ENCODE measurements at regions not wholly inside any gene's neighbourhood (a gene's known extent, or its start where the extent isn't known, plus 50 kb on each side); places are given as distances from the start of the nearest gene placed in this dataset.
"Not testable (repeated sequence)": the region's sequence is repeated elsewhere in the genome, so short reads cannot be mapped to it uniquely, and the experiment has no call there.

DNA sequence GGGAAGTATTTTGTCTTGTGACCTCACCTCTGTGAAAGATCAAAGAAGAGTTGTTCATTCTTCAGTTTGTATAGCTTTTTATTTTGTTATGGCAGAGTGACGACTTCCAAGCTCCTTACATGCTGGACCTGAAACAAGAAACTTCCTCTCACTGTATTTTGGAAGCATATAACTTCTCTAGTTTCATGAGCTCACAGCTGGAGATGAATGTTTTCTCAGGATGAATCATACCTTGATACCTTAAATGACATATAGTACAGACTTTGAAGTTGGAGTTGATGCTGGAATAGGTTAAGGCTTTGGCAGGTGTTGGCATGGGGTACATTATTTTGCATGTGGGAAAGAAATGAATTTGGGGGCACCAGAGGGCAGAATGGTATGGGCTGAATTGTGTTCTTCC is 112.5 kb downstream of the SLC25A46 start:
- H3K9me3 Mint-ChIP-seq = no peaks in the 10 kb centered on the region
- no peak overlapping the region for H3K27ac Mint-ChIP-seq
- DNase-seq = no peak
- H3K36me3 Mint-ChIP-seq (ENCODE audit: low read depth) = no peaks in the 10 kb centered on the region
- H3K4me1 Mint-ChIP-seq (ENCODE audit: low read depth) = no peaks in the 10 kb centered on the region
- no peak overlapping the region for H3K4me3 Mint-ChIP-seq
- H3K27me3 Mint-ChIP-seq = no peaks in the 10 kb centered on the region

GRCh38 chr5:110852053-110852452 is 113.2 kb downstream of the SLC25A46 start:
- Mint-ChIP-seq H3K36me3 (ENCODE audit: low read depth) (no peaks in the 10 kb centered on the region), H3K4me1 (ENCODE audit: low read depth) (no peaks in the 10 kb centered on the region), H3K9me3 (no peaks in the 10 kb centered on the region), H3K27me3 (peaks cover 3% of the 10 kb centered on the region), H3K4me3 (no peak overlapping the region), H3K27ac (no peak overlapping the region)
- no peak for DNase-seq

GRCh38 chr5:110852541-110852940 is 113.7 kb downstream of the SLC25A46 start:
- Mint-ChIP-seq H3K36me3 (ENCODE audit: low read depth) (no peaks in the 10 kb centered on the region), H3K4me3 (no peak overlapping the region), H3K4me1 (ENCODE audit: low read depth) (no peaks in the 10 kb centered on the region), H3K9me3 (no peaks in the 10 kb centered on the region), H3K27ac (no peak overlapping the region), H3K27me3 (peaks cover 3% of the 10 kb centered on the region)
- no peak for DNase-seq

DNA sequence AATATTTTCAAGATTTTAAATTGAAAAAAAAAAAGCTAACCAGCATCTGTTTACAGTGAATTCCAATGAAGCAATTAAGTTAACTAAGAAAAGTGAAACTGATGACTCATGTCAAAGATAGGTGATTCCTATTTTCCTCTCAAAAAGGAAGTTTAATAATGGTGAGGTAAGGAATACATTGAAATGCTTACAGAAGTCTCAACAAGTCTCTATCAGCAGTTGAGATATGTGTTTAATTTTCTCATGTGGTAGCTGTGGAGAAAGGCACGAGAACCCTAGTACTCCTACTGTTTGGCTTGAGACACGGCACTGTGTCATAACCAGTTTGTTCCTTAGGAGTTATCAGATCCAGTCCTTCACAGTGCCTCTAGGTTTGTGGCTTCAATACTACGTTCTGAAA is 114.5 kb downstream of the SLC25A46 start:
- Mint-ChIP-seq H3K27ac (no peak overlapping the region), H3K9me3 (no peaks in the 10 kb centered on the region), H3K4me1 (ENCODE audit: low read depth) (no peaks in the 10 kb centered on the region), H3K4me3 (no peak overlapping the region), H3K27me3 (peaks cover 3% of the 10 kb centered on the region), H3K36me3 (ENCODE audit: low read depth) (no peaks in the 10 kb centered on the region)
- no peak for DNase-seq

DNA sequence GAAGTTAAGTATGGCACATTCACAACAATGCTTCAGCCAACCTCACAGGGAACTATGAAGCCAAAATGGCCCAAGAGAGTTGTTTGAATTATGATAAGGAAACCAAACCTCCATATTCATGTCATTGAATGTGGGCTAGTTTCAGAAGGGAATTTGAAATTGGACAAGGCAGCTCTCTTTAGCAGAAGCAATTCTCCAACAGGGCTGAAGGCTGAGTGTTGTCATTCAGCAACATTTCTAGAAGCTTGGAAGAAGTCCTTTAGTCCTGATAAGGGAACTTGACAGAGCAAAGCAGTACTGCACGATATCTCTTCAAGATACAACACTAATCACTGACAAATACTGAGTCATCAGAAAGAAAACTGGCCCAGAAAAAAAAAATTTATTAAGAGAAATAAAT is 115.4 kb downstream of the SLC25A46 start:
- Mint-ChIP-seq H3K36me3 (ENCODE audit: low read depth) (no peaks in the 10 kb centered on the region), H3K27ac (no peak overlapping the region), H3K27me3 (peaks cover 3% of the 10 kb centered on the region), H3K4me1 (ENCODE audit: low read depth) (no peaks in the 10 kb centered on the region), H3K4me3 (no peak overlapping the region), H3K9me3 (no peaks in the 10 kb centered on the region)
- DNase-seq = no peak

DNA sequence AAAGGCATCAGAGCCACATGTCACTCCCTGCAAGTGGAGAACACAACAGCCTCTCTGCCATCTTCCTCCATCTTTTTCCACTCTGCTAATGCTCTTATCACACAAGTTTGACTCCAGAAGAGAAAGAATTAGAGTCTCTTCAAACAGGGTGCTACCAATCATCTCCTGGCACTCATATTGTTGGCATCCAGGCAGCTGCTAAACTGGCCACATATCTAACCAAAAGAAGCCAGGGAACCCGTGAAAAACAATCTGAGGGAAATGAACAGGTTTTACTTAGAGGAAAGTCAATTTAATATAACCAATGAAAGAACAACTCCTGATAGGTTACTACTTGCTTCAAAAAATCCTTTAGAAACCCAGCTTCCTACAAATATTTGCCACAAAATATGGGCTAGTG is 117.2 kb downstream of the SLC25A46 start:
- Mint-ChIP-seq H3K27ac (no peak overlapping the region), H3K4me3 (no peak overlapping the region), H3K9me3 (no peaks in the 10 kb centered on the region), H3K27me3 (peaks cover 3% of the 10 kb centered on the region), H3K4me1 (ENCODE audit: low read depth) (no peaks in the 10 kb centered on the region), H3K36me3 (ENCODE audit: low read depth) (no peaks in the 10 kb centered on the region)
- no peak for DNase-seq

GRCh38 chr5:110865400-110866094 is 126.7 kb downstream of the SLC25A46 start:
- Mint-ChIP-seq H3K36me3 (ENCODE audit: low read depth) (no peaks in the 10 kb centered on the region), H3K4me3 (no peak overlapping the region), H3K9me3 (no peaks in the 10 kb centered on the region), H3K27me3 (peaks cover 2% of the 10 kb centered on the region), H3K4me1 (ENCODE audit: low read depth) (no peaks in the 10 kb centered on the region), H3K27ac (no peak overlapping the region)
- DNase-seq = no peak

GRCh38 chr5:110869927-110870326 is 131.1 kb downstream of the SLC25A46 start:
- Mint-ChIP-seq H3K4me3 (no peak overlapping the region), H3K27me3 (no peaks in the 10 kb centered on the region), H3K9me3 (no peaks in the 10 kb centered on the region), H3K36me3 (ENCODE audit: low read depth) (no peaks in the 10 kb centered on the region), H3K27ac (no peak overlapping the region), H3K4me1 (ENCODE audit: low read depth) (no peaks in the 10 kb centered on the region)
- DNase-seq = no peak

- Mint-ChIP-seq H3K9me3 (no peaks in the 10 kb centered on the region), H3K27ac (no peak overlapping the region), H3K27me3 (no peaks in the 10 kb centered on the region), H3K4me1 (ENCODE audit: low read depth) (no peaks in the 10 kb centered on the region), H3K4me3 (no peak overlapping the region), H3K36me3 (ENCODE audit: low read depth) (no peaks in the 10 kb centered on the region)
- no peak for DNase-seq
Observed at GRCh38 chr5:110872200-110872599, 133.4 kb downstream of the SLC25A46 start.

DNA sequence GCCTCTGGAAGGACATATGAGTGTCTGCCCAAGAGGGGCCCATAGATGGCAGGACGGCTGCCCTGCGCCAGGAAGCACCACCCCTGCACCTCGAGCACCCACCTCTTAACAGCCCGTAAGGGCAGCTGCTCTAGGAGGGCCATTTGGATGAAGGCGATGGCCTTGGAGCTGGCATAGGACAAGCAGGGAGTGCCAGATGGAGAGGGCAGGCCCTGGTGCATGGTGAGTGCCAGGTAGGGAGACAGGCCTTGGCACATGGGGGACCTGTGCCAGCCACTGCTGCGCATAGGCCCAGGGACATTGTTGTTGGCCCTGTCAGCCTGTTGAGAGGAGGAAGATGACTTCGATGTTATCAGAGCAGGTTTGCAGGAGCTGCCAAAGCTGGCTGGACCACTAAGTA is 134.2 kb downstream of the SLC25A46 start:
- DNase-seq = no peak
- Mint-ChIP-seq H3K9me3 (no peaks in the 10 kb centered on the region), H3K4me3 (no peak overlapping the region), H3K4me1 (ENCODE audit: low read depth) (no peaks in the 10 kb centered on the region), H3K27ac (no peak overlapping the region), H3K27me3 (no peaks in the 10 kb centered on the region), H3K36me3 (ENCODE audit: low read depth) (no peaks in the 10 kb centered on the region)

DNA sequence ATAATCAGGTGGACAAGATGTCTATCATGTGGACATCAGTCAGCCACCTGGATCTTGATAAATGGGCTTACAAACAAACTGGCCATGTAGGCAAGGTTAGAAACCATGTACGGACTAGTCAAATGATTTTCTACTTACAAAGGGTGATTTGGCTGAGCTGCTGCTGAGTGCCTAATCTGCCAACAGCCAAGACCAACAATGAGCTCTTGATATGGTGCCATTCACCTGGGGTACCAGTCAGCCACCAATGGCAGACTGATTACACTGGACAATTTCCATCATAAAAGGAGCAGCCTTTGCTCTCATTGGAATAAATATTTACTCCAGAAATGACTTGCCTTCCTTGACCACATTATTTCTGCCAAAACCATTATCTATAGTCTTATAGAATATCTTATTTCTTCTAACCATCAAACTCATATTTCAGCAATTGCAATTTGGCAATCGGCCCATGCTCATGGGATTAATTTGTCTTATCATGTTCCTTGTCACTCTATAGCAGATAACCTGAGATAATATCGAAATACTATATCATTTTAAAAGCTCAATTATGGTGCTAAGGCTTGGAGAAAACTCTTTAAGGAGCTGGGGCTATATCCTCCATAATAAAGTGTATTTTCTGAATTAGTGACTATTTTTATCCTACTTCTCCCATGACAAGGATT is 135.1 kb downstream of the SLC25A46 start:
- Mint-ChIP-seq H3K4me3 (no peak overlapping the region), H3K9me3 (no peaks in the 10 kb centered on the region), H3K27me3 (no peaks in the 10 kb centered on the region), H3K36me3 (ENCODE audit: low read depth) (no peaks in the 10 kb centered on the region), H3K27ac (no peak overlapping the region), H3K4me1 (ENCODE audit: low read depth) (no peaks in the 10 kb centered on the region)
- no peak for DNase-seq

DNA sequence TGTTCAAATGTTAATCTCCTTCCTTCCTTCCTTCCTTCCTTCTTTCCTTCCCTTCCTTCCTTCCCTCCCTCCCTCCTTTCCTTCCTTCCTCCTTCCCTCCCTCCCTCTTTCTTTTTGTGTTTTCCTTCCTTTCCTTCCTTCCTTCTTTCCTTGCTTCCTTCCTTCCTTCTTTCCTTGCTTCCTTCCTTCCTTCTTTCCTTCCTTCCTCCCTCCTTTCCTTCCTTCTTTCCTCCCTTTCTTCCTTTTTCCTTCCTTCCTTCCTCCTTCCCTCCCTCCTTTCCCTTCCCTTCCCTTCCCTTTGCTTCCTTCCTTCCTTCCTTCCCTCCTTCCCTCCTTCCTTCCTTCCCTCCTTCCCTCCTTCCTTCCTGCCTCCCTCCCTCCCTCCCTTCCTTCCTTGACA is 136.3 kb downstream of the SLC25A46 start:
- not testable (repeated sequence) for H3K36me3 Mint-ChIP-seq (ENCODE audit: low read depth); H3K27ac Mint-ChIP-seq; H3K27me3 Mint-ChIP-seq; H3K4me1 Mint-ChIP-seq (ENCODE audit: low read depth); H3K9me3 Mint-ChIP-seq; DNase-seq; H3K4me3 Mint-ChIP-seq

- Mint-ChIP-seq H3K27me3 (no peaks in the 10 kb centered on the region), H3K27ac (no peak overlapping the region), H3K9me3 (peaks cover 2% of the 10 kb centered on the region), H3K4me3 (no peak overlapping the region), H3K36me3 (ENCODE audit: low read depth) (no peaks in the 10 kb centered on the region), H3K4me1 (ENCODE audit: low read depth) (no peaks in the 10 kb centered on the region)
- DNase-seq = no peak
Observed at GRCh38 chr5:110878115-110878514, 139.3 kb downstream of the SLC25A46 start.

GRCh38 chr5:110879675-110880074 is 140.9 kb downstream of the SLC25A46 start:
- Mint-ChIP-seq H3K36me3 (ENCODE audit: low read depth) (no peaks in the 10 kb centered on the region), H3K27ac (no peak overlapping the region), H3K4me3 (no peak overlapping the region), H3K27me3 (no peaks in the 10 kb centered on the region), H3K4me1 (ENCODE audit: low read depth) (no peaks in the 10 kb centered on the region), H3K9me3 (peaks cover 2% of the 10 kb centered on the region)
- DNase-seq = no peak

- H3K4me3 Mint-ChIP-seq = no peak overlapping the region
- no peaks in the 10 kb centered on the region for H3K36me3 Mint-ChIP-seq (ENCODE audit: low read depth)
- peaks cover 2% of the 10 kb centered on the region for H3K9me3 Mint-ChIP-seq
- DNase-seq = no peak
- no peaks in the 10 kb centered on the region for H3K27me3 Mint-ChIP-seq
- H3K27ac Mint-ChIP-seq = no peak overlapping the region
- H3K4me1 Mint-ChIP-seq (ENCODE audit: low read depth) = no peaks in the 10 kb centered on the region
Observed at GRCh38 chr5:110880413-110880812, 141.6 kb downstream of the SLC25A46 start.

Measured in activated T-cell treated with anti-CD3 and anti-CD28 coated beads, Interleukin-2, amount 50 U/mL, for 24 hours (primary cell).